Epithelial cell of esophagus (primary cell): ENCODE measurements at regions not wholly inside any gene's neighbourhood (a gene's known extent, or its start where the extent isn't known, plus 50 kb on each side); places are given as distances from the start of the nearest gene placed in this dataset.
A peak's percentile ranks its signal among the peaks of the same experiment; 100 is the strongest.

Experiments
- DNase-seq: peaks from one replicate; pipeline ENCODE4 v3.0.0; 2010; ENCODE audit warnings: low read depth
- H3K4me3 ChIP-seq: 2 replicates; pipeline ENCODE4 v1.5.1; 2011; ENCODE audit warnings: mild to moderate bottlenecking, low read length, control low read depth
- CTCF ChIP-seq: IDR thresholded peaks from 2 replicates; pipeline ENCODE4 v1.5.1; 2011; ENCODE audit warnings: low read depth, mild to moderate bottlenecking, low read length, control low read depth, inconsistent platforms; ENCODE audit not compliant: insufficient read depth; ENCODE audit errors: missing control alignments

- DNase-seq = peak; percentile 2
- no peak overlapping the region for H3K4me3 ChIP-seq
- TF ChIP-seq CTCF = no peak
Measured at GRCh38 chr1:170407138-170407537, 124.8 kb upstream of the GORAB start.

GRCh38 chr1:170407581-170407980 is 124.4 kb upstream of the GORAB start:
- peak; percentile 56 for DNase-seq
- H3K4me3 ChIP-seq = no peak overlapping the region
- TF ChIP-seq CTCF = no peak

GRCh38 chr1:170410401-170411166 is 121.4 kb upstream of the GORAB start:
- DNase-seq = peak; percentile 66
- TF ChIP-seq CTCF = no peak
- no peak overlapping the region for H3K4me3 ChIP-seq

- TF ChIP-seq CTCF = no peak
- no peak overlapping the region for H3K4me3 ChIP-seq
- no peak for DNase-seq
Measured at GRCh38 chr1:170414989-170415709, 116.8 kb upstream of the GORAB start.

- no peak for TF ChIP-seq CTCF
Measured at GRCh38 chr1:170415710-170416372, 116.1 kb upstream of the GORAB start.

GRCh38 chr1:170424346-170424745 is 107.6 kb upstream of the GORAB start:
- H3K4me3 ChIP-seq = no peak overlapping the region
- TF ChIP-seq CTCF = no peak
- peak; percentile 4 for DNase-seq

More at GRCh38 chr1:170415710-170416372, 116.1 kb upstream of the GORAB start:
- H3K4me3 ChIP-seq = no peak overlapping the region
- no peak for DNase-seq
